HG02870 (cell line): ENCODE measurements at regions not wholly inside any gene's neighbourhood (a gene's known extent, or its start where the extent isn't known, plus 50 kb on each side); places are given as distances from the start of the nearest gene placed in this dataset.

Source experiments
- ATAC-seq: cut with Tn5 transposase; IDR thresholded peaks from one replicate; pipeline ENCODE4 v1.9.1; 2021; ENCODE audit warnings: mild to moderate bottlenecking, moderate library complexity; ENCODE audit not compliant: unreplicated experiment

DNA sequence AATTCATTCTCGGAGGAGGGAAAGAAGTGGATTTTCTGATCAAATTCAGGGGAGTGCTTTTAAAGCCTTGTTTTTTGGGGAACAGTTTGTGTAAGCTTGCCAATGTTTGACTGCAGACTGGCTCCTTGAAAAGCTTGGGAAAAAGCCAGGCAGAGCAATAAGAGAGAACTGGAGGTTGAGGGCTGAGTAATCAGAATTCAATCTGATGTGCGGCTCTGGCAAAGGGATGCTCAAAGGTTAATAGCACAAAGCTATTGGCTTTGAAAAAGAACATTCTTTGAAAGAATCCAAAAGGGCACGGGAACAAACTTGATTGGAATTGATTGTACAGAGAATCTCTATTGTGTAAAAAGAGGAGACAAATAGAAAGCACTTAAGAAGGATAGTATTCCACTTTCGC, 279.3 kb downstream of the YTHDC2 start:
- no peak for ATAC-seq

GRCh38 chr5:113794981-113795380, 281.5 kb downstream of the YTHDC2 start:
- ATAC-seq, result no peak

DNA sequence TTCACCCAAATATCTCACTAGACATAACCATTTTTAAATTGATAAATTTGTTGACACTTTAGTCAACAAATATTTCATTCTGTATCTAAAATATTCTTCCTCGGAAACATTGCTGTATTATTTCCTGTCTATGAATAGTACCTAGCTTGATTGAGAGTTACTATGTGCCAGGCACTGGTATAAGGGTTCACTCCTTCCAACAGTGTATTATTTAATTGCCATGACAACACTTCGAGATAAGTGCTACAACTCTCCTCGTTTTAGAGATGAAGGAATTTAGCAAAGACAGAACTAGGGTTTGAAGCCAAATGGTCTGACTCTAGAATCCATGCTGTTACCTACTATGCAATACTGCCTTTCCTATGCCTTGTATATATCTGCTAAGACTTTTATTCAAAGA, 287.2 kb downstream of the YTHDC2 start:
- no peak for ATAC-seq

DNA sequence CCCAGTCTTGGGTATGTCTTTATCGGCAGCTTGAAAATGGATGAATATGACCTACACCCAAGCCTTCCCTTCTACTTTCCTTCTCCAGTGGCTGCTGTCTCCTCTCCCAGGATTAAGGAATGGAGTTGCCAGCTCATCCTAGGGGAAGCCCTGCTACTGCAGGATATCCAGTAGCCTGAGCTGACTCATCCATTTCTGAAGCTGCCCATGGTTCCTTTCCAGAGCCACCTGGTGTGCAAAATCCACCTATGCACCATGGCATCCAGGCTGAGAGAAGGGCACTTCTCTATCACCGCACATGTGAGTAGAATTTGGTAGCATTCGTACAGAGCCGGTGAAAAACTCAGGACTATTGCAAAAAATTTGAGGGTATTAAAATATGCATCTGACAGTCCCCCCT, 290.8 kb downstream of the YTHDC2 start:
- ATAC-seq, result no peak

DNA sequence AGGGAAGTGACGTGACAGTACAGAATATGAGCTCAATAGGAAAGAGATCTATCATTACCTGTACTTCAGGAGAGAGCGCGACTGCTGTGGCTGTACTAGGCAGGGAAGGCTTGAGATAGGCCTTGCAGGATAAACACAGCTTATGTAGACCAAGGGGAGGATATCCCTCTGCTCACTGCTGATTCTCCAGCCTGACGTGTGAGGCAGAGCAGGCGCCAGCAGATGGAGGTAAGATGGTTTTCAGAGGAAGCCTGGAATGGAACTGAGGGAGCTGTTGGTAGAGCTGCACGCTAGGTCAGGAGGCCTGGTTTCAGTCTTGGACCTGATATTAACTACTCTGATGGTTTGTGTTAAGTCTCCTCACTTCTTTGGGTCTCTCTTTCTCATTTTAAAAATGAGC, 291.4 kb downstream of the YTHDC2 start:
- ATAC-seq, result no peak

DNA sequence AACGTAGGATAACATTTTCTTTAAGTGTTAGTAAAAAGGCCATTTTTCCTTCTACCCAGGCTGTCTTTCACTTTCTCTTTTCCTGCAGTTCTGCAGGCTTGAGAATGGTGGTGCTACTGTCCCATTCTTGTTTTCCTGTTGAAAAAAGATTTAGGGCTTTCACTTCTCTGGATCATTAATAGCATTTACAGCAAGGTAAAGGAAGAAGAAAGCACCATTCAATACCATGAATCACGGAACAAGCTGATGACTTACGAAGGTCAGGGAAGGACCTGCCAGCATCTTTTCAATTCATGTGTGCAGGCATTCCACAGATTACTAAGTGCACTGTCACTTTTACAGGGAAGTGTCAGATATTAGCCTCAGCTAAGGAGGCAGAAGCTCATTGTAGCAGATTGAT, 292.8 kb downstream of the YTHDC2 start:
- ATAC-seq, result no peak

DNA sequence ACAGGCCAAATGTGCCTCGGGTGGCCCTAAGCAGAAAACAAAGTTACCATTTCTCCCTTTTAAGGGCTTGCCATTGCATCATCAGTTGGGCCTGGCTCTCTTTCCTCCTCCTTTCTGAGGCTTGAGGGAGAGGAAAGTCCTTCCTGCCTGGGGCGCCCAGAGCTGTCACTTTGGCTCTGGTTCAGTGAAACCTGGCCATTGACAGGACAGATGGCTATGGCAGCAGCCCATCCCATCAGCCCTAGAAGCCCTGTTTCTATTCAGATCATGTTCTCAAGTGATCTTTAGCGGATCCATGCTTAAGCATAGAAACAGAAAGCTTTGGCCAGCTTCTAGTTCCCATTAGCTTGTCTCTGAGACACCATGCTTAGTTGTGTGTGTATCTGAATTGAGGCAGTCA, 293.4 kb downstream of the YTHDC2 start:
- no peak for ATAC-seq

DNA sequence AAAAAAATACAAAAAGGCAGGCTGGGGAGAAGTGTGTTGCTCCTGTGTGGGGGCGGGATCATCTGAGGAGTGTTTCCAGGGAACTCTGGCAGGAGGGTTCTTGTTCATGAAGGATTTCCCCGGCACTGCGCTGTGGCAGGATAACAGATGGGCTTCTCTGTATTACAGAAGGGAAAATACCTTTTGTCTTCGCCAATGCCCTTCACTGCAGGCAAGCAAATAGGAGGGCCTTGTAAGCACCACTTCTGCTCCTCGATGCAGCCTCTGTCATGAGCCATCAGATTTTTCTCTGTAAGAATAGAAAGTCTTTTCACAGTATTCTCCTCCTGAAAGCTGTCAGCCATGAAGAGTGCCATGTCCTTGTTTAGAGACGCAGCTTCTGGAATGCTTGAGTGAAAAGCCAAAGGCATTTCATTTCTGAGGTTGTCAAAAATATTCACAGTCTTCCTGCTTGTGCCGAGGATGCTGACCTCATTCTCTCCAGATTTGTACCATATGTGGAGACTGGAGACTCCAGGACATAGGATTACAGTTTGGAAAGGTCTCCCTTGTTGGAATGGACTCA, 294.0 kb downstream of the YTHDC2 start:
- no peak for ATAC-seq

GRCh38 chr5:113808956-113809355, 295.5 kb downstream of the YTHDC2 start:
- ATAC-seq, result no peak

- no peak for ATAC-seq
Measured at GRCh38 chr5:113809626-113810025, 296.1 kb downstream of the YTHDC2 start.

DNA sequence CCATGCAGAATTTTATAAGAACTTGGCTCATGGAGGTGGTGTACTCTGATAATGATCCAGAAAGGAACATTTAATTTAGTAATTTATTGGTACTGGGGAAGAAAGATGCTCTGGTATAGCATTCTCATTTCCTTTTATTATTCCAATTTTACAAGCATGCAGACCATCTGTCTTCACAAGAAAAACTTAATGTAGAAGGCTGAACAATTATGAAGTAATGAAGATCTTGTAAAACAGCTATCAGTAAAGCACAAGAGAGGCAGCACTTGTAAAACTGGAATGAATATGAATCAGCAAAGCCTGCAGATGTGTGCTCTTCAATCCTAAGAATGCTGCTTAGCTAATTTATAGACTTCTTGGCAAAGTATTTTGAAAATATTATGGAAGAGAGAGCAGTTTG, 300.0 kb downstream of the YTHDC2 start:
- no peak for ATAC-seq

DNA sequence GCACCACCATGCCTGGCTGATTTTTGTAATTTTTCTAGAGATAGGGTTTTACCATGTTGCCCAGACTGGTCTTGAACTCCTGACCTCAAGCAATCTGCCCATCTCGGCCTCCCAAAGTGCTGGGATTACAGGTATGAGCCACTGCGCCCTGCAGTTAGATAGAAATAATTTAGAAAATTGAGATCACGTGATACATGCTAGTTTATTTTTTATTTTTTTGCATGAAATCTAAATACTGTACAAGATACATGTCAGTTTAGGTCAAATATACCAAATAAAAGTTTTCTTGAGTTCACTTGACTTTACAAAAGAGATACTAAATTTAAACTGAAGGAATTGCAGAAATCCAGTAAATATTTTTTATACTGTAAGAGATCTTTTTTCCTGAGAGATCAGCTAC, 304.2 kb downstream of the YTHDC2 start:
- ATAC-seq, result no peak

GRCh38 chr5:113823696-113824095, 310.2 kb downstream of the YTHDC2 start:
- no peak for ATAC-seq

DNA sequence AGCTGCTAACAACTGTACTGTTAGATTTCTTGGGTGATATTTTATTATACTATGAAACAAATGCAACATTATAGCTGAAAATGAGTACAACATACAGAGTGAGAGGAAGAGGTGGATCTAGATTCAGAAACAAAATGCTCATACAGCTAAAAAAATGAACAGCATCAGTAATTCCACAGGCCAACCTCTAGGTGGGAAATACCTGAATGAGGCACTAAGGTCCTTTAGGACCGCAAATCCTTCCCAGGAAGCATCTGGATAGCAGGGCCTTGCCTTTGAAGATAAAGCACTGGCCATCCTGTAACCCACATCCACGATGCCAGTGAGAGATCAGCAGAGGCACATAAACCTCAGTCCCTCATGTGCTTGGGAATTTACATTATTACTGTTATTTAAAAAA, 310.8 kb downstream of the YTHDC2 start:
- ATAC-seq, result no peak

DNA sequence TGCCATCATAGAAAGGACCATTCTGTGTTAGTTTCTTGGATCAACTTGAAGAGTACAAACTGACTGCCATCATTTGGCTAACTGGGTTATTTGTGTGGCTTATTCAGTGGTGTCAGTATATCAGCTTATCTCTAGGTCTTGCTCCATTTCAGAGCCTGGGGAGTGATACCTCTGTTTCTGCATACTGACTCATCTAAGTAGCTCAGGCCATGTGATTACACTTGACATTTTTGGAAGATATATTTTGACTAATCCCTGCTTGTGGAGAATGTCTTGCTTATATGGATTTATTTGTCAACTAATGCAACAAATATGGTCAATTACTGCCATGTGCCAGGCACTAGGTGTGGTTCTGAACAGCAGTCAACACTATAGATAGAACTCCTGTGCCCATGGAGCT, 311.7 kb downstream of the YTHDC2 start:
- no peak for ATAC-seq

DNA sequence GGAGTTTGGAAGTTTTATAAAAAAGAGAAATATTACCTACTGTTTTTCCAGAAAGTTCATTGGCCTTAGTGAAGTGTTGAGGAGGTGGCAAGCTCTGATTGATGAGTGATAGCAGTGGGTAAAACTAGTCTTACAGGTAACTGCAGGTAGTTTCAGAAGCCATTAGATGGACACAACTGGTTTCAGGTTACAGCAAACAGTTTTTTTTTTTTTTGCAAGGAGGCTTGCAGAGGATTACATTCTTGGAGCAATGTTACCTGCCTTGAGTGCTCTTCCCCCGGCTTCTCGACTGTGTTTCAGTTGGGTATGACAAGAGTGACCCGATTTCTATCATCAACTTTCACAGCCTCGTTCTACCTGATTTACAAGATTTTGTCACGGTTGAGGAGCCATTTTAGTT, 333.4 kb downstream of the YTHDC2 start:
- no peak for ATAC-seq

- ATAC-seq, result no peak
Measured at GRCh38 chr5:113864437-113864836, 350.9 kb downstream of the YTHDC2 start.

GRCh38 chr5:113866763-113867162, 353.3 kb downstream of the YTHDC2 start:
- no peak for ATAC-seq

DNA sequence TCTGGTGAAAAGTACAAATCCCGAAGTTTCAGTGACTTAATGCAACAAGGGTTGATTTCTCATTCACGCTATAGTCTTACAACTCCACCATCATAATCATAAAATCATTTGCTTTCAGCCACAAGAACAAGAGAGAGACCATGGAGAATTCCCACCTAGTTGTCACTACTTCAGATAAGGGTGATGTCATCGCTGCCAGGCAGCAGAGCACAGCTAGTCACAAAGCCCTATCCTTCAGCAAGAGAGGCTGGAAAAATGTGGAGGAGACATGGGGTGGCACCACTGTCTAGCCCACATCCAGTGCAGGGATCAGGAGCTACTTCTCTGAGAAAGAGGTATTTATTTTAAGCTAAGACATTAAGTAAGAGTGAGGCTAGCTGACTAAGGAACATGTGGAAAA, 356.1 kb downstream of the YTHDC2 start:
- no peak for ATAC-seq

GRCh38 chr5:113871972-113872371, 358.5 kb downstream of the YTHDC2 start:
- ATAC-seq, result no peak

DNA sequence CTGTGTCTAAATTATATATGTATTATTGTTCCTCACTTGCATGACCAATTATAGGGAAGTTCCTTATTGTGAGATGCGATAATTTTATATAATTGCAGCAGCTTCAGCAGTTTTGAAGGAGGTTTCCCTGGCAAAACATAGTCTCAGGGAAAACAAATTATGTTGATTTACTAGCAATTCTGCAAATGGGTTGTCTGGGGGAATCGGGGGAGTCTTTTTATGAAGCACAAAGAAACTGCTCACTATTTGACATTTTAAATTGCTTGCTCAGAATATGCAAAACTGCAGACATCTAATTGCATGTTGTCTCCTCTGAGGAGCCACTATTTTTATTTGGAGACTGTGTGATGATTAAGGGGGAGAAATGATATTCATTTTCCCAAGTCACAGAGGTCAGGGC, 361.6 kb downstream of the YTHDC2 start:
- no peak for ATAC-seq

DNA sequence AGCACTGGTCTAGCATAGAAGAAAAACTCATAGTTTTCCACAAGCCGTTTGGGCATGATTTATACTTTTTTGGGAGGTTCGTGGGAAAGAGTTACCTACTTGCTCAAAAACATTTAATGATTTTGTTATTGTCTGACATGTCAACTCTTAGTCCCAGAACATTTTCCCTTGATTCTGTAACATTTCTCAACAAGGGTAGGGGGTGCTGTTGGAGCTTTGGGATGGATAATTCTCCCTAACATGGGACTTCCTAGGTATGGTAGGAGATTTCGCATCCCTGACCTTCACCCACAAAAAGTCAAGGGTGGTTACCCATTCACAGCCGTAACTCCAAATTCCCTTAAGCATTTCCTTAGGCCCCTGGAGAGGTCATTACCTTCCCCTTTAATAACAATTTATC, 378.0 kb downstream of the YTHDC2 start:
- ATAC-seq, result no peak

DNA sequence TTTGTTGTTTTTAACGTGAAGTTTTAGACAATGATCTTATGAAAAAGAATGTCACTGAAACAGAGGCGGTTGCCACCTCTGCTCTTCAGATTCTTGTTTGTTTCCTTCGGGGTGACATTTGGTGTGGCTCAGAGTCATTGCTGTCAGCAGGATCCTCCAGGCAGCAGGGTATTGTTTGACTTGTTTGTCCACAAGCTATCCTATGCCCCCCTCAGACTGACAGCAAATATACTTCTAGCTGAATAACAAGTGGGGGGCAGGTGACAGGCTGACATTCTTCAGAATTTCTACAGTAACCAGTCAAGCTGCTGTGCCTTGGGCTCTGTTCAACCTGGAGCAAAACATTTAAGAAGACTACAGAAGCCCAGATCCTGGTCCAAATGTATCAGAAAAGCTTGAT, 383.3 kb downstream of the YTHDC2 start:
- ATAC-seq, result no peak

- ATAC-seq, result no peak
Measured at GRCh38 chr5:113897748-113898147, 384.3 kb downstream of the YTHDC2 start.
